ENCODE measurements at regions not wholly inside any gene's neighbourhood (a gene's known extent, or its start where the extent isn't known, plus 50 kb on each side); places are given as distances from the start of the nearest gene placed in this dataset.

- TF ChIP-seq CTCF (conservative IDR thresholded peaks at IDR 0.05) = no peak
- H3K27ac ChIP-seq (ENCODE audit: low read depth, low read length) = no peak overlapping the region
- peaks cover 13% of the 10 kb centered on the region for H3K36me3 Mint-ChIP-seq (ENCODE audit: low read depth)
- no peak overlapping the region for H3K27ac Mint-ChIP-seq
- H3K9me3 Mint-ChIP-seq = no peaks in the 10 kb centered on the region
- H3K4me3 ChIP-seq (ENCODE audit: low read length) = no peak overlapping the region
- no peak overlapping the region for H3K4me3 Mint-ChIP-seq
- H3K4me1 ChIP-seq (ENCODE audit: control insufficient read depth, insufficient read depth, low read length) = peaks cover 9% of the 10 kb centered on the region
- no peaks in the 10 kb centered on the region for H3K36me3 ChIP-seq (ENCODE audit: control insufficient read depth, insufficient read depth, low read length)
- H3K9ac ChIP-seq (ENCODE audit: extremely low read depth, low read length, poor library complexity, severe bottlenecking) = no peak overlapping the region
- WGBS, 2 experiments (ENCODE audit: insufficient coverage in 1 of 2, insufficient read length in 1 of 2) = 93% methylated on average over 7 to 10 of the region's 10 CpGs
- H3K27me3 Mint-ChIP-seq (ENCODE audit: insufficient read depth) = no peaks in the 10 kb centered on the region
- H3K9me3 ChIP-seq (ENCODE audit: control insufficient read depth, low read length) = no peaks in the 10 kb centered on the region
- DNase-seq = no peak
- H3K27me3 ChIP-seq (ENCODE audit: control insufficient read depth, insufficient read depth, low read length, poor library complexity, severe bottlenecking) = no peaks in the 10 kb centered on the region
- H3K4me1 Mint-ChIP-seq = peaks cover 13% of the 10 kb centered on the region
Observed at GRCh38 chr11:71193431-71193830, 58.9 kb downstream of the SHANK2 start.

- Mint-ChIP-seq H3K4me3 (no peak overlapping the region), H3K27ac (no peak overlapping the region), H3K9me3 (no peaks in the 10 kb centered on the region), H3K4me1 (peaks cover 13% of the 10 kb centered on the region), H3K27me3 (ENCODE audit: insufficient read depth) (no peaks in the 10 kb centered on the region), H3K36me3 (ENCODE audit: low read depth) (peaks cover 14% of the 10 kb centered on the region)
- Histone ChIP-seq H3K4me3 (ENCODE audit: low read length) (no peak overlapping the region), H3K36me3 (ENCODE audit: control insufficient read depth, insufficient read depth, low read length) (no peaks in the 10 kb centered on the region), H3K4me1 (ENCODE audit: control insufficient read depth, insufficient read depth, low read length) (peaks cover 9% of the 10 kb centered on the region), H3K27me3 (ENCODE audit: control insufficient read depth, insufficient read depth, low read length, poor library complexity, severe bottlenecking) (no peaks in the 10 kb centered on the region), H3K9me3 (ENCODE audit: control insufficient read depth, low read length) (no peaks in the 10 kb centered on the region), H3K9ac (ENCODE audit: extremely low read depth, low read length, poor library complexity, severe bottlenecking) (no peak overlapping the region), H3K27ac (ENCODE audit: low read depth, low read length) (no peak overlapping the region)
- WGBS, 2 experiments (ENCODE audit: insufficient coverage in 1 of 2, insufficient read length in 1 of 2) = 87 to 100% methylated on average over 3 of the region's 3 CpGs
- no peak for TF ChIP-seq CTCF (conservative IDR thresholded peaks at IDR 0.05)
- DNase-seq = no peak
Observed at GRCh38 chr11:71192629-71193028, 59.7 kb downstream of the SHANK2 start.

GRCh38 chr11:71191201-71191600, 61.2 kb downstream of the SHANK2 start:
- H3K36me3 Mint-ChIP-seq (ENCODE audit: low read depth) = peaks cover 19% of the 10 kb centered on the region
- H3K9me3 Mint-ChIP-seq = no peaks in the 10 kb centered on the region
- H3K4me3 Mint-ChIP-seq = no peak overlapping the region
- H3K9me3 ChIP-seq (ENCODE audit: control insufficient read depth, low read length) = no peaks in the 10 kb centered on the region
- no peaks in the 10 kb centered on the region for H3K27me3 ChIP-seq (ENCODE audit: control insufficient read depth, insufficient read depth, low read length, poor library complexity, severe bottlenecking)
- H3K27ac Mint-ChIP-seq = no peak overlapping the region
- peaks cover 13% of the 10 kb centered on the region for H3K4me1 Mint-ChIP-seq
- no peak overlapping the region for H3K4me3 ChIP-seq (ENCODE audit: low read length)
- H3K4me1 ChIP-seq (ENCODE audit: control insufficient read depth, insufficient read depth, low read length) = peaks cover 9% of the 10 kb centered on the region
- no peaks in the 10 kb centered on the region for H3K27me3 Mint-ChIP-seq (ENCODE audit: insufficient read depth)
- H3K27ac ChIP-seq (ENCODE audit: low read depth, low read length) = no peak overlapping the region
- H3K9ac ChIP-seq (ENCODE audit: extremely low read depth, low read length, poor library complexity, severe bottlenecking) = no peak overlapping the region
- no peak for TF ChIP-seq CTCF (conservative IDR thresholded peaks at IDR 0.05)
- 96 to 100% methylated on average over 2 to 8 of the region's 8 CpGs for WGBS, 2 experiments (ENCODE audit: insufficient coverage in 1 of 2, insufficient read length in 1 of 2)
- no peak for DNase-seq
- H3K36me3 ChIP-seq (ENCODE audit: control insufficient read depth, insufficient read depth, low read length) = no peaks in the 10 kb centered on the region
